ENCODE measurements at regions not wholly inside any gene's neighbourhood (a gene's known extent, or its start where the extent isn't known, plus 50 kb on each side); places are given as distances from the start of the nearest gene placed in this dataset.

GRCh38 chr18:73594749-73595148, 552.9 kb downstream of the FBXO15 start:
- TF ChIP-seq, protein P1, sequence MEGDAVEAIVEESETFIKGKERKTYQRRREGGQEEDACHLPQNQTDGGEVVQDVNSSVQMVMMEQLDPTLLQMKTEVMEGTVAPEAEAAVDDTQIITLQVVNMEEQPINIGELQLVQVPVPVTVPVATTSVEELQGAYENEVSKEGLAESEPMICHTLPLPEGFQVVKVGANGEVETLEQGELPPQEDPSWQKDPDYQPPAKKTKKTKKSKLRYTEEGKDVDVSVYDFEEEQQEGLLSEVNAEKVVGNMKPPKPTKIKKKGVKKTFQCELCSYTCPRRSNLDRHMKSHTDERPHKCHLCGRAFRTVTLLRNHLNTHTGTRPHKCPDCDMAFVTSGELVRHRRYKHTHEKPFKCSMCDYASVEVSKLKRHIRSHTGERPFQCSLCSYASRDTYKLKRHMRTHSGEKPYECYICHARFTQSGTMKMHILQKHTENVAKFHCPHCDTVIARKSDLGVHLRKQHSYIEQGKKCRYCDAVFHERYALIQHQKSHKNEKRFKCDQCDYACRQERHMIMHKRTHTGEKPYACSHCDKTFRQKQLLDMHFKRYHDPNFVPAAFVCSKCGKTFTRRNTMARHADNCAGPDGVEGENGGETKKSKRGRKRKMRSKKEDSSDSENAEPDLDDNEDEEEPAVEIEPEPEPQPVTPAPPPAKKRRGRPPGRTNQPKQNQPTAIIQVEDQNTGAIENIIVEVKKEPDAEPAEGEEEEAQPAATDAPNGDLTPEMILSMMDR (conservative IDR thresholded peaks at IDR 0.05; ENCODE audit: low read depth in 2 of 2) = no peak
- TF ChIP-seq NANOG (IDR thresholded peaks at IDR 0.05; ENCODE audit: borderline replicate concordance) = no peak
- TF ChIP-seq EZH2 (IDR thresholded peaks at IDR 0.05; ENCODE audit: low read depth, unreplicated experiment) = no peak
- no peak for TF ChIP-seq CREB1 (CRISPR knock-in tag; IDR thresholded peaks at IDR 0.05; ENCODE audit: low read depth)
- no peak for TF ChIP-seq EZH2phosphoT487 (IDR thresholded peaks at IDR 0.05; ENCODE audit: unreplicated experiment)
- no peak for TF ChIP-seq POLR2AphosphoS5 (IDR thresholded peaks at IDR 0.05; ENCODE audit: low read depth)
- TF ChIP-seq STAT1 (IDR thresholded peaks at IDR 0.05; ENCODE audit: unreplicated experiment) = no peak
- TF ChIP-seq JUNB (IDR thresholded peaks at IDR 0.05; ENCODE audit: unreplicated experiment) = no peak

All from GM23338 (cell line).